ENCODE measurements at regions not wholly inside any gene's neighbourhood (a gene's known extent, or its start where the extent isn't known, plus 50 kb on each side); places are given as distances from the start of the nearest gene placed in this dataset.

- Histone ChIP-seq H3K27me3 (replicated peaks; ENCODE audit: insufficient read depth, low read depth, low read length, poor library complexity) (no peaks in the 10 kb centered on the region), H3K36me3 (ENCODE audit: insufficient read depth, low read length, poor library complexity, severe bottlenecking) (no peaks in the 10 kb centered on the region), H3K9me3 (ENCODE audit: low read depth, low read length, poor library complexity, severe bottlenecking) (no peaks in the 10 kb centered on the region), H3K4me3 (ENCODE audit: low read depth, low read length, poor library complexity, severe bottlenecking) (no peak overlapping the region), H3K27ac (ENCODE audit: low read depth, low read length, poor library complexity, severe bottlenecking) (no peak overlapping the region), H3K4me1 (ENCODE audit: insufficient read depth, low read length, poor library complexity, severe bottlenecking) (no peaks in the 10 kb centered on the region)
- no TSS peak for BruUV-seq (replicated peaks)
- intact Hi-C loops (cut with micrococcal nuclease; ENCODE audit: unreplicated experiment) = no loop called here
- DNase-seq (ENCODE audit: low spot score) = no peak
- TF ChIP-seq CTCF (conservative IDR thresholded peaks at IDR 0.05; ENCODE audit: low read depth, low read length) = no peak
- no peak for TF ChIP-seq EZH2 (IDR thresholded peaks at IDR 0.05; ENCODE audit: borderline replicate concordance, low read depth, low read length, poor library complexity, severe bottlenecking)
- CTCF ChIA-PET = no interaction called here
- POLR2A ChIA-PET (ENCODE audit: low non-redundant PET) = no interaction called here
Measured at GRCh38 chr6:51432481-51432880, 613.8 kb downstream of the TFAP2B start.

GRCh38 chr6:51450248-51450957 is 631.7 kb downstream of the TFAP2B start:
- no peaks in the 10 kb centered on the region for H3K36me3 ChIP-seq (ENCODE audit: insufficient read depth, low read length, poor library complexity, severe bottlenecking)
- no peak overlapping the region for H3K27ac ChIP-seq (ENCODE audit: low read depth, low read length, poor library complexity, severe bottlenecking)
- H3K9me3 ChIP-seq (ENCODE audit: low read depth, low read length, poor library complexity, severe bottlenecking) = no peaks in the 10 kb centered on the region
- BruUV-seq (replicated peaks) = no TSS peak
- H3K27me3 ChIP-seq (replicated peaks; ENCODE audit: insufficient read depth, low read depth, low read length, poor library complexity) = peaks cover 4% of the 10 kb centered on the region
- TF ChIP-seq EZH2 (IDR thresholded peaks at IDR 0.05; ENCODE audit: borderline replicate concordance, low read depth, low read length, poor library complexity, severe bottlenecking) (no peak), CTCF (conservative IDR thresholded peaks at IDR 0.05; ENCODE audit: low read depth, low read length) (no peak)
- ChIA-PET POLR2A (ENCODE audit: low non-redundant PET) (no interaction called here), CTCF (no interaction called here)
- H3K4me1 ChIP-seq (ENCODE audit: insufficient read depth, low read length, poor library complexity, severe bottlenecking) = no peaks in the 10 kb centered on the region
- intact Hi-C loops (cut with micrococcal nuclease; ENCODE audit: unreplicated experiment) = no loop called here
- H3K4me3 ChIP-seq (ENCODE audit: low read depth, low read length, poor library complexity, severe bottlenecking) = no peak overlapping the region
- no peak for DNase-seq (ENCODE audit: low spot score)

- no peak overlapping the region for H3K27ac ChIP-seq (ENCODE audit: low read depth, low read length, poor library complexity, severe bottlenecking)
- ChIA-PET CTCF (no interaction called here), POLR2A (ENCODE audit: low non-redundant PET) (no interaction called here)
- TF ChIP-seq EZH2 (IDR thresholded peaks at IDR 0.05; ENCODE audit: borderline replicate concordance, low read depth, low read length, poor library complexity, severe bottlenecking) (no peak), CTCF (conservative IDR thresholded peaks at IDR 0.05; ENCODE audit: low read depth, low read length) (no peak)
- DNase-seq (ENCODE audit: low spot score) = no peak
- H3K9me3 ChIP-seq (ENCODE audit: low read depth, low read length, poor library complexity, severe bottlenecking) = no peaks in the 10 kb centered on the region
- H3K4me3 ChIP-seq (ENCODE audit: low read depth, low read length, poor library complexity, severe bottlenecking) = no peak overlapping the region
- no peaks in the 10 kb centered on the region for H3K4me1 ChIP-seq (ENCODE audit: insufficient read depth, low read length, poor library complexity, severe bottlenecking)
- BruUV-seq (replicated peaks) = no TSS peak
- H3K27me3 ChIP-seq (replicated peaks; ENCODE audit: insufficient read depth, low read depth, low read length, poor library complexity) = peaks cover 4% of the 10 kb centered on the region
- H3K36me3 ChIP-seq (ENCODE audit: insufficient read depth, low read length, poor library complexity, severe bottlenecking) = no peaks in the 10 kb centered on the region
- intact Hi-C loops (cut with micrococcal nuclease; ENCODE audit: unreplicated experiment) = no loop called here
Measured at GRCh38 chr6:51450958-51451357, 632.3 kb downstream of the TFAP2B start.

Measured in A673 (cell line).